ENCODE measurements at regions not wholly inside any gene's neighbourhood (a gene's known extent, or its start where the extent isn't known, plus 50 kb on each side); places are given as distances from the start of the nearest gene placed in this dataset.

GRCh38 chr4:100900134-100900533, 382.3 kb upstream of the EMCN start:
- CTCF ChIA-PET = no interaction called here
- Histone ChIP-seq H3K9me3 (ENCODE audit: control insufficient read depth, insufficient read depth, low read depth, low read length) (no peaks in the 10 kb centered on the region), H3K4me1 (ENCODE audit: control insufficient read depth, insufficient read depth, low read length) (no peaks in the 10 kb centered on the region), H3K36me3 (ENCODE audit: control insufficient read depth in 2 of 2, insufficient read depth in 1 of 2, low read length in 2 of 2) (no peaks in the 10 kb centered on the region), H3K4me3 (ENCODE audit: low read depth, low read length) (no peak overlapping the region), H3K27ac (ENCODE audit: extremely low read depth, low read depth, low read length) (no peak overlapping the region)
- TF ChIP-seq ZNF513 (tag by site-specific recombination; IDR thresholded peaks at IDR 0.05) = no peak
- TF ChIP-seq, protein P1, sequence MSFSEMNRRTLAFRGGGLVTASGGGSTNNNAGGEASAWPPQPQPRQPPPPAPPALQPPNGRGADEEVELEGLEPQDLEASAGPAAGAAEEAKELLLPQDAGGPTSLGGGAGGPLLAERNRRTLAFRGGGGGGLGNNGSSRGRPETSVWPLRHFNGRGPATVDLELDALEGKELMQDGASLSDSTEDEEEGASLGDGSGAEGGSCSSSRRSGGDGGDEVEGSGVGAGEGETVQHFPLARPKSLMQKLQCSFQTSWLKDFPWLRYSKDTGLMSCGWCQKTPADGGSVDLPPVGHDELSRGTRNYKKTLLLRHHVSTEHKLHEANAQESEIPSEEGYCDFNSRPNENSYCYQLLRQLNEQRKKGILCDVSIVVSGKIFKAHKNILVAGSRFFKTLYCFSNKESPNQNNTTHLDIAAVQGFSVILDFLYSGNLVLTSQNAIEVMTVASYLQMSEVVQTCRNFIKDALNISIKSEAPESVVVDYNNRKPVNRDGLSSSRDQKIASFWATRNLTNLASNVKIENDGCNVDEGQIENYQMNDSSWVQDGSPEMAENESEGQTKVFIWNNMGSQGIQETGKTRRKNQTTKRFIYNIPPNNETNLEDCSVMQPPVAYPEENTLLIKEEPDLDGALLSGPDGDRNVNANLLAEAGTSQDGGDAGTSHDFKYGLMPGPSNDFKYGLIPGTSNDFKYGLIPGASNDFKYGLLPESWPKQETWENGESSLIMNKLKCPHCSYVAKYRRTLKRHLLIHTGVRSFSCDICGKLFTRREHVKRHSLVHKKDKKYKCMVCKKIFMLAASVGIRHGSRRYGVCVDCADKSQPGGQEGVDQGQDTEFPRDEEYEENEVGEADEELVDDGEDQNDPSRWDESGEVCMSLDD (tag by site-specific recombination; IDR thresholded peaks at IDR 0.05) = no peak
- TF ChIP-seq MEIS1 (CRISPR knock-in tag; IDR thresholded peaks at IDR 0.05; ENCODE audit: borderline replicate concordance) = no peak
- TF ChIP-seq ZSCAN16 (tag by site-specific recombination; IDR thresholded peaks at IDR 0.05) = no peak
- no peak for TF ChIP-seq ZBTB20 (tag by site-specific recombination; IDR thresholded peaks at IDR 0.05)
- no peak for TF ChIP-seq ZFP3 (tag by site-specific recombination; IDR thresholded peaks at IDR 0.05; ENCODE audit: low read depth)
- no peak for TF ChIP-seq ELK4 (IDR thresholded peaks at IDR 0.05; ENCODE audit: borderline replicate concordance, low read depth, low read length)
- no peak for TF ChIP-seq ZNF660 (tag by site-specific recombination; IDR thresholded peaks at IDR 0.05)
- TF ChIP-seq, protein P2, sequence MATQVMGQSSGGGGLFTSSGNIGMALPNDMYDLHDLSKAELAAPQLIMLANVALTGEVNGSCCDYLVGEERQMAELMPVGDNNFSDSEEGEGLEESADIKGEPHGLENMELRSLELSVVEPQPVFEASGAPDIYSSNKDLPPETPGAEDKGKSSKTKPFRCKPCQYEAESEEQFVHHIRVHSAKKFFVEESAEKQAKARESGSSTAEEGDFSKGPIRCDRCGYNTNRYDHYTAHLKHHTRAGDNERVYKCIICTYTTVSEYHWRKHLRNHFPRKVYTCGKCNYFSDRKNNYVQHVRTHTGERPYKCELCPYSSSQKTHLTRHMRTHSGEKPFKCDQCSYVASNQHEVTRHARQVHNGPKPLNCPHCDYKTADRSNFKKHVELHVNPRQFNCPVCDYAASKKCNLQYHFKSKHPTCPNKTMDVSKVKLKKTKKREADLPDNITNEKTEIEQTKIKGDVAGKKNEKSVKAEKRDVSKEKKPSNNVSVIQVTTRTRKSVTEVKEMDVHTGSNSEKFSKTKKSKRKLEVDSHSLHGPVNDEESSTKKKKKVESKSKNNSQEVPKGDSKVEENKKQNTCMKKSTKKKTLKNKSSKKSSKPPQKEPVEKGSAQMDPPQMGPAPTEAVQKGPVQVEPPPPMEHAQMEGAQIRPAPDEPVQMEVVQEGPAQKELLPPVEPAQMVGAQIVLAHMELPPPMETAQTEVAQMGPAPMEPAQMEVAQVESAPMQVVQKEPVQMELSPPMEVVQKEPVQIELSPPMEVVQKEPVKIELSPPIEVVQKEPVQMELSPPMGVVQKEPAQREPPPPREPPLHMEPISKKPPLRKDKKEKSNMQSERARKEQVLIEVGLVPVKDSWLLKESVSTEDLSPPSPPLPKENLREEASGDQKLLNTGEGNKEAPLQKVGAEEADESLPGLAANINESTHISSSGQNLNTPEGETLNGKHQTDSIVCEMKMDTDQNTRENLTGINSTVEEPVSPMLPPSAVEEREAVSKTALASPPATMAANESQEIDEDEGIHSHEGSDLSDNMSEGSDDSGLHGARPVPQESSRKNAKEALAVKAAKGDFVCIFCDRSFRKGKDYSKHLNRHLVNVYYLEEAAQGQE (tag by site-specific recombination; IDR thresholded peaks at IDR 0.05) = no peak
- TF ChIP-seq, protein P3, sequence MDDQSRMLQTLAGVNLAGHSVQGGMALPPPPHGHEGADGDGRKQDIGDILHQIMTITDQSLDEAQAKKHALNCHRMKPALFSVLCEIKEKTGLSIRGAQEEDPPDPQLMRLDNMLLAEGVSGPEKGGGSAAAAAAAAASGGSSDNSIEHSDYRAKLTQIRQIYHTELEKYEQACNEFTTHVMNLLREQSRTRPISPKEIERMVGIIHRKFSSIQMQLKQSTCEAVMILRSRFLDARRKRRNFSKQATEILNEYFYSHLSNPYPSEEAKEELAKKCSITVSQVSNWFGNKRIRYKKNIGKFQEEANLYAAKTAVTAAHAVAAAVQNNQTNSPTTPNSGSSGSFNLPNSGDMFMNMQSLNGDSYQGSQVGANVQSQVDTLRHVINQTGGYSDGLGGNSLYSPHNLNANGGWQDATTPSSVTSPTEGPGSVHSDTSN (CRISPR knock-in tag; IDR thresholded peaks at IDR 0.05) = no peak
- TF ChIP-seq, protein P4, sequence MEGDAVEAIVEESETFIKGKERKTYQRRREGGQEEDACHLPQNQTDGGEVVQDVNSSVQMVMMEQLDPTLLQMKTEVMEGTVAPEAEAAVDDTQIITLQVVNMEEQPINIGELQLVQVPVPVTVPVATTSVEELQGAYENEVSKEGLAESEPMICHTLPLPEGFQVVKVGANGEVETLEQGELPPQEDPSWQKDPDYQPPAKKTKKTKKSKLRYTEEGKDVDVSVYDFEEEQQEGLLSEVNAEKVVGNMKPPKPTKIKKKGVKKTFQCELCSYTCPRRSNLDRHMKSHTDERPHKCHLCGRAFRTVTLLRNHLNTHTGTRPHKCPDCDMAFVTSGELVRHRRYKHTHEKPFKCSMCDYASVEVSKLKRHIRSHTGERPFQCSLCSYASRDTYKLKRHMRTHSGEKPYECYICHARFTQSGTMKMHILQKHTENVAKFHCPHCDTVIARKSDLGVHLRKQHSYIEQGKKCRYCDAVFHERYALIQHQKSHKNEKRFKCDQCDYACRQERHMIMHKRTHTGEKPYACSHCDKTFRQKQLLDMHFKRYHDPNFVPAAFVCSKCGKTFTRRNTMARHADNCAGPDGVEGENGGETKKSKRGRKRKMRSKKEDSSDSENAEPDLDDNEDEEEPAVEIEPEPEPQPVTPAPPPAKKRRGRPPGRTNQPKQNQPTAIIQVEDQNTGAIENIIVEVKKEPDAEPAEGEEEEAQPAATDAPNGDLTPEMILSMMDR (tag by site-specific recombination; IDR thresholded peaks at IDR 0.05) = no peak
- TF ChIP-seq ZBTB26 (tag by site-specific recombination; optimal IDR thresholded peaks at IDR 0.05) = no peak
- no peak for TF ChIP-seq ZNF184 (tag by site-specific recombination; IDR thresholded peaks at IDR 0.05)
- no peak for TF ChIP-seq KLF1 (tag by site-specific recombination; IDR thresholded peaks at IDR 0.05)
- no peak for TF ChIP-seq ZNF521 (tag by site-specific recombination; IDR thresholded peaks at IDR 0.05)
- TF ChIP-seq ZBTB44 (tag by site-specific recombination; IDR thresholded peaks at IDR 0.05) = no peak
- no peak for TF ChIP-seq ZNF416 (tag by site-specific recombination; IDR thresholded peaks at IDR 0.05)
- no peak for TF ChIP-seq ZNF473 (tag by site-specific recombination; IDR thresholded peaks at IDR 0.05)
- TF ChIP-seq ZBTB8A (tag by site-specific recombination; IDR thresholded peaks at IDR 0.05) = no peak
- POLR2A ChIA-PET = no interaction called here

Data from HEK293 (cell line).